MCF 10A (cell line): ENCODE measurements at regions not wholly inside any gene's neighbourhood (a gene's known extent, or its start where the extent isn't known, plus 50 kb on each side); places are given as distances from the start of the nearest gene placed in this dataset.

ENCODE experiments used
- BruUV-seq: library from RNA; stranded (reverse); fragments of 400-500 nt; replicated peaks from 2 replicates; lab custom pipeline; 2021; lab: Mats Ljungman, UMichigan
- CTCF ChIA-PET: fragments of 300-600 bp; sonication (Branson Sonifier 250); formaldehyde crosslinking; extraction: SDS; loops from one replicate; lab custom pipeline; 2021; ENCODE audit warnings: antibody characterized with exemption, inconsistent platforms; lab: Yijun Ruan, JAX
- POLR2A ChIA-PET: fragments of 300-600, 350-650 bp; sonication (Branson Sonifier 250); formaldehyde crosslinking; extraction: SDS; loops from one replicate; lab custom pipeline; 2020; ENCODE audit warnings: antibody characterized with exemption, inconsistent platforms; lab: Yijun Ruan, JAX
- DNase-seq: peaks from one replicate; pipeline ENCODE4 v3.0.0-alpha.2; 2018; ENCODE audit not compliant: unreplicated experiment
- H3K27ac Mint-ChIP-seq: one replicate; pipeline ENCODE4 v1.8.0; 2022; ENCODE audit warnings: mild to moderate bottlenecking, low read depth, mixed read lengths; ENCODE audit not compliant: unreplicated experiment
- H3K27me3 Mint-ChIP-seq: one replicate; pipeline ENCODE4 v1.8.0; 2022; ENCODE audit warnings: mixed read lengths; ENCODE audit not compliant: insufficient read depth, unreplicated experiment
- H3K36me3 Mint-ChIP-seq: one replicate; pipeline ENCODE4 v1.8.0; 2022; ENCODE audit warnings: mild to moderate bottlenecking, moderate library complexity, mixed read lengths; ENCODE audit not compliant: insufficient read depth, unreplicated experiment
- H3K4me1 Mint-ChIP-seq: one replicate; pipeline ENCODE4 v1.8.0; 2022; ENCODE audit warnings: mixed read lengths; ENCODE audit not compliant: insufficient read depth, unreplicated experiment
- H3K4me3 Mint-ChIP-seq: one replicate; pipeline ENCODE4 v1.8.0; 2022; ENCODE audit warnings: mild to moderate bottlenecking, moderate library complexity, mixed read lengths; ENCODE audit not compliant: unreplicated experiment
- H3K9me3 Mint-ChIP-seq: one replicate; pipeline ENCODE4 v1.8.0; 2022; ENCODE audit warnings: mixed read lengths; ENCODE audit not compliant: unreplicated experiment
- CTCF ChIP-seq: fragments of 200-600 bp; IDR thresholded peaks from one replicate; pipeline ENCODE4 v1.8.0; 2022; ENCODE audit warnings: antibody characterized with exemption, mild to moderate bottlenecking; ENCODE audit not compliant: unreplicated experiment
- intact Hi-C: fragments of 100-400 bp; cut with micrococcal nuclease; formaldehyde crosslinking; loops from 2 replicates; pipeline ENCODE4 v1.14.1; 2022

GRCh38 chr2:59073286-59073685 lies 832.2 kb upstream of the FANCL start:
- H3K27me3 Mint-ChIP-seq: no peaks in the 10 kb centered on the region
- no peaks in the 10 kb centered on the region for H3K4me1 Mint-ChIP-seq
- CTCF ChIA-PET: no interaction called here
- no peak overlapping the region for H3K4me3 Mint-ChIP-seq
- DNase-seq: no peak
- intact Hi-C loops: no loop called here
- no peak for TF ChIP-seq CTCF
- BruUV-seq: no TSS peak
- no peaks in the 10 kb centered on the region for H3K36me3 Mint-ChIP-seq
- POLR2A ChIA-PET: no interaction called here
- no peaks in the 10 kb centered on the region for H3K9me3 Mint-ChIP-seq
- H3K27ac Mint-ChIP-seq: no peak overlapping the region

- no peaks in the 10 kb centered on the region for H3K9me3 Mint-ChIP-seq
- TF ChIP-seq CTCF: no peak
- BruUV-seq: no TSS peak
- H3K4me3 Mint-ChIP-seq: no peak overlapping the region
- DNase-seq: no peak
- no peak overlapping the region for H3K27ac Mint-ChIP-seq
- H3K4me1 Mint-ChIP-seq: no peaks in the 10 kb centered on the region
- intact Hi-C loops: no loop called here
- H3K27me3 Mint-ChIP-seq: no peaks in the 10 kb centered on the region
- ChIA-PET POLR2A (no interaction called here), CTCF (interaction anchor here (1.1 kb wide), 1 partner anchor 31 kb away, joined by 3 read pairs; no protein-coding TSS in a partner anchor)
- no peaks in the 10 kb centered on the region for H3K36me3 Mint-ChIP-seq
Observed at GRCh38 chr2:59068255-59068654, 827.1 kb upstream of the FANCL start.

GRCh38 chr2:59066787-59067399 lies 825.8 kb upstream of the FANCL start:
- TF ChIP-seq CTCF: no peak
- Mint-ChIP-seq H3K4me3 (no peak overlapping the region), H3K27me3 (no peaks in the 10 kb centered on the region), H3K9me3 (no peaks in the 10 kb centered on the region), H3K36me3 (no peaks in the 10 kb centered on the region), H3K27ac (no peak overlapping the region), H3K4me1 (no peaks in the 10 kb centered on the region)
- CTCF ChIA-PET: no interaction called here
- DNase-seq: no peak
- intact Hi-C loops: no loop called here
- no TSS peak for BruUV-seq
- POLR2A ChIA-PET: no interaction called here

- CTCF ChIA-PET: interaction anchor here (1.0 to 1.3 kb wide), 2 partner anchors 22 to 24 kb away, joined by 3 to 4 read pairs; no protein-coding TSS in a partner anchor
- TF ChIP-seq CTCF: no peak
- intact Hi-C loops: no loop called here
- H3K36me3 Mint-ChIP-seq: no peaks in the 10 kb centered on the region
- no peak overlapping the region for H3K4me3 Mint-ChIP-seq
- no peaks in the 10 kb centered on the region for H3K27me3 Mint-ChIP-seq
- H3K27ac Mint-ChIP-seq: no peak overlapping the region
- no TSS peak for BruUV-seq
- DNase-seq: no peak
- H3K9me3 Mint-ChIP-seq: no peaks in the 10 kb centered on the region
- H3K4me1 Mint-ChIP-seq: no peaks in the 10 kb centered on the region
- POLR2A ChIA-PET: no interaction called here
Observed at GRCh38 chr2:59047373-59047995, 806.4 kb upstream of the FANCL start.
